WTC11 (cell line): ENCODE measurements at regions not wholly inside any gene's neighbourhood (a gene's known extent, or its start where the extent isn't known, plus 50 kb on each side); places are given as distances from the start of the nearest gene placed in this dataset.
A peak's percentile ranks its signal among the peaks of the same experiment; 100 is the strongest.

ENCODE experiments used
- ATAC-seq: fragments of 200-7000 bp; cut with Tn5 transposase; 2 replicates; pipeline ENCODE4 v1.10.0; 2021; ENCODE audit warnings: mild to moderate bottlenecking, moderate library complexity
- CTCF ChIA-PET: fragments of 300-600 bp; sonication (Branson Sonifier 250); formaldehyde crosslinking; loops from one replicate; lab custom pipeline; 2021; ENCODE audit warnings: antibody characterized with exemption; lab: Charles Lee
- POLR2A ChIA-PET: fragments of 350-600 bp; sonication (Branson Sonifier 250); formaldehyde crosslinking; loops from one replicate; lab custom pipeline; 2021; ENCODE audit warnings: antibody characterized with exemption; lab: Charles Lee
- DNase-seq: peaks from one replicate; pipeline ENCODE4 v3.0.0; 2021; ENCODE audit warnings: low spot score
- H3K27ac Mint-ChIP-seq: 2 replicates; pipeline ENCODE4 v1.8.0; 2021; ENCODE audit warnings: mixed read lengths
- H3K27me3 Mint-ChIP-seq: 2 replicates; pipeline ENCODE4 v1.8.0; 2021; ENCODE audit warnings: low read depth, mild to moderate bottlenecking, moderate library complexity, mixed read lengths
- H3K36me3 Mint-ChIP-seq: 2 replicates; pipeline ENCODE4 v1.8.0; 2021; ENCODE audit warnings: mixed read lengths
- H3K4me1 Mint-ChIP-seq: 2 replicates; pipeline ENCODE4 v1.8.0; 2022; ENCODE audit warnings: mixed read lengths
- H3K4me3 Mint-ChIP-seq: 2 replicates; pipeline ENCODE4 v1.8.0; 2021; ENCODE audit warnings: mild to moderate bottlenecking, moderate library complexity, mixed read lengths
- H3K9me3 Mint-ChIP-seq: 2 replicates; pipeline ENCODE4 v1.8.0; 2021; ENCODE audit warnings: mixed read lengths
- CREM ChIP-seq: sonication (generic); formaldehyde crosslinking; IDR thresholded peaks from 2 replicates; pipeline ENCODE4 v1.8.1; 2022; ENCODE audit warnings: mild to moderate bottlenecking, missing genetic modification reagents, moderate library complexity
- EMX1 ChIP-seq: fragments of 250-450 bp; sonication (Bioruptor Pico); IDR thresholded peaks from 2 replicates; pipeline ENCODE4 v1.8.0; 2021; ENCODE audit warnings: mild to moderate bottlenecking
- ETV6 ChIP-seq: sonication (generic); formaldehyde crosslinking; IDR thresholded peaks from 2 replicates; pipeline ENCODE4 v1.8.1; 2022; ENCODE audit warnings: mild to moderate bottlenecking, missing genetic modification reagents
- FOXP1 ChIP-seq: sonication (generic); formaldehyde crosslinking; IDR thresholded peaks from 2 replicates; pipeline ENCODE4 v1.8.0; 2022; ENCODE audit warnings: missing genetic modification reagents, mild to moderate bottlenecking, moderate library complexity, borderline replicate concordance
- MXD4 ChIP-seq: fragments of 250-450 bp; sonication (Bioruptor Pico); IDR thresholded peaks from 2 replicates; pipeline ENCODE4 v1.8.0; 2021; ENCODE audit warnings: mild to moderate bottlenecking, moderate library complexity, borderline replicate concordance
- NR1H2 ChIP-seq: sonication (generic); formaldehyde crosslinking; IDR thresholded peaks from 2 replicates; pipeline ENCODE4 v1.9.0; 2021; ENCODE audit warnings: mild to moderate bottlenecking, moderate library complexity, missing genetic modification reagents
- NR2C2 ChIP-seq: sonication (generic); formaldehyde crosslinking; IDR thresholded peaks from 2 replicates; pipeline ENCODE4 v1.8.0; 2022; ENCODE audit warnings: mild to moderate bottlenecking, missing genetic modification reagents
- OVOL2 ChIP-seq: fragments of 250-450 bp; sonication (Bioruptor Pico); IDR thresholded peaks from 2 replicates; pipeline ENCODE4 v1.9.0; 2021; ENCODE audit warnings: mild to moderate bottlenecking, borderline replicate concordance
- PRRX2 ChIP-seq: fragments of 250-450 bp; sonication (Bioruptor Pico); IDR thresholded peaks from 2 replicates; pipeline ENCODE4 v1.8.0; 2021; ENCODE audit warnings: mild to moderate bottlenecking
- SOX15 ChIP-seq: fragments of 250-450 bp; sonication (Bioruptor Pico); IDR thresholded peaks from 2 replicates; pipeline ENCODE4 v1.9.0; 2021; ENCODE audit warnings: mild to moderate bottlenecking
- SP1 ChIP-seq: sonication (generic); formaldehyde crosslinking; conservative IDR thresholded peaks from 2 replicates; pipeline ENCODE4 v1.8.1; 2022; ENCODE audit warnings: missing genetic modification reagents
- ZNF219 ChIP-seq: sonication (generic); formaldehyde crosslinking; IDR thresholded peaks from 2 replicates; pipeline ENCODE4 v1.8.0; 2023; ENCODE audit warnings: missing genetic modification reagents, mild to moderate bottlenecking, borderline replicate concordance
- ZNF416 ChIP-seq: fragments of 250-450 bp; sonication (Bioruptor Pico); IDR thresholded peaks from 2 replicates; pipeline ENCODE4 v1.9.0; 2021; ENCODE audit warnings: mild to moderate bottlenecking, inconsistent platforms
- ZNF671 ChIP-seq: fragments of 250-450 bp; sonication (Bioruptor Pico); IDR thresholded peaks from 2 replicates; pipeline ENCODE4 v1.8.0; 2021; ENCODE audit warnings: mild to moderate bottlenecking
- TF ChIP-seq, protein P1 (sequence below): sonication (generic); formaldehyde crosslinking; IDR thresholded peaks from 2 replicates; pipeline ENCODE4 v1.8.1; 2023; ENCODE audit warnings: mild to moderate bottlenecking, missing genetic modification reagents, moderate library complexity
- TF ChIP-seq, protein P2 (sequence below): sonication (generic); formaldehyde crosslinking; IDR thresholded peaks from 2 replicates; pipeline ENCODE4 v1.8.1; 2023; ENCODE audit warnings: mild to moderate bottlenecking, missing genetic modification reagents
- TF ChIP-seq, protein P3 (sequence below): fragments of 250-450 bp; sonication (Bioruptor Pico); IDR thresholded peaks from 2 replicates; pipeline ENCODE4 v1.9.0; 2021; ENCODE audit warnings: mild to moderate bottlenecking
- TF ChIP-seq, protein P4 (sequence below): sonication (generic); formaldehyde crosslinking; IDR thresholded peaks from 2 replicates; pipeline ENCODE4 v1.8.1; 2023; ENCODE audit warnings: mild to moderate bottlenecking, missing genetic modification reagents
- TF ChIP-seq, protein P5 (sequence below): sonication (generic); formaldehyde crosslinking; IDR thresholded peaks from 2 replicates; pipeline ENCODE4 v1.8.1; 2023; ENCODE audit warnings: mild to moderate bottlenecking, moderate library complexity, missing genetic modification reagents
- TF ChIP-seq, protein P6 (sequence below): sonication (generic); formaldehyde crosslinking; IDR thresholded peaks from 2 replicates; pipeline ENCODE4 v1.8.1; 2022; ENCODE audit warnings: mild to moderate bottlenecking, missing genetic modification reagents, moderate library complexity, borderline replicate concordance
- TF ChIP-seq, protein P7 (sequence below): sonication (generic); formaldehyde crosslinking; IDR thresholded peaks from 2 replicates; pipeline ENCODE4 v1.8.1; 2022; ENCODE audit warnings: low read depth, mild to moderate bottlenecking, moderate library complexity, missing genetic modification reagents, borderline replicate concordance

DNA sequence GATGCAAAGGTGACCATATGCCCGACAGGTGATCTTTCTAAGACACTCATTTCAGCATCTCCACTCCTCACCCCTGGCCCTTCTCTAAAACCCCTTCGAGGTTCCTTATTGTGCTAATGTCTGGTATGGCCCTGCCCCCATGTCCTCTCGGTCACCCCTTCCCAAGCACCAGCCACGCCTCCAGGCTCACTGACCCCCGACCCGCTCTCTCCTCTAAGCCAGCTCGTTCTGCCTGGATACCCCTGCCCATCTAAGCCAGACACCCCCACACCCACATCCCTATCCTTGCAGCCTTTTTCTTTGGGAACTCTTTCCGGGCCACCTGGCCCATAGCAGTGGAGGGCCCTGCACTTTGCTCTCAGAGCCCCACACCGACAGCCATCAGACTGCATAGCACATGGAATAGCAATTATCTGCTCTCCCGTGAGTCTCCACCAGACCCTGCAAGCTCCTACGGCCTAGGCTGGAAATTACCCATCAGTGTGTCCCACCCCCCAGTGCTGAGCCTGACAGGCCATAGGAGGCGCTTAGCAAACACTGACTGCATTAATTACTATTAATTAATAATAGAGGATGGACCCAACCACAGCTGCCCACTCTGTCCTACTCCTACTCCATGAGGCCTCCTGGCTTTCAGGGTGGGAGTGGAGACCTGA lies 176.7 kb downstream of the TMEM132E start:
- H3K4me1 Mint-ChIP-seq: peaks cover 16% of the 10 kb centered on the region
- CTCF ChIA-PET: no interaction called here
- ATAC-seq (peak; percentile 46), DNase-seq (no peak)
- TF ChIP-seq, protein P1, sequence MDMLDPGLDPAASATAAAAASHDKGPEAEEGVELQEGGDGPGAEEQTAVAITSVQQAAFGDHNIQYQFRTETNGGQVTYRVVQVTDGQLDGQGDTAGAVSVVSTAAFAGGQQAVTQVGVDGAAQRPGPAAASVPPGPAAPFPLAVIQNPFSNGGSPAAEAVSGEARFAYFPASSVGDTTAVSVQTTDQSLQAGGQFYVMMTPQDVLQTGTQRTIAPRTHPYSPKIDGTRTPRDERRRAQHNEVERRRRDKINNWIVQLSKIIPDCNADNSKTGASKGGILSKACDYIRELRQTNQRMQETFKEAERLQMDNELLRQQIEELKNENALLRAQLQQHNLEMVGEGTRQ (CRISPR knock-in tag): no peak
- TF ChIP-seq MXD4 (CRISPR knock-in tag) (no peak), SOX15 (no peak), FOXP1 (CRISPR knock-in tag) (no peak), ZNF671 (CRISPR knock-in tag) (no peak), ZNF219 (no peak), CREM (CRISPR knock-in tag) (no peak), ZNF416 (no peak), EMX1 (CRISPR knock-in tag) (no peak), NR1H2 (CRISPR knock-in tag) (no peak), PRRX2 (CRISPR knock-in tag) (no peak), OVOL2 (no peak), SP1 (no peak), NR2C2 (CRISPR knock-in tag) (no peak)
- TF ChIP-seq, protein P2, sequence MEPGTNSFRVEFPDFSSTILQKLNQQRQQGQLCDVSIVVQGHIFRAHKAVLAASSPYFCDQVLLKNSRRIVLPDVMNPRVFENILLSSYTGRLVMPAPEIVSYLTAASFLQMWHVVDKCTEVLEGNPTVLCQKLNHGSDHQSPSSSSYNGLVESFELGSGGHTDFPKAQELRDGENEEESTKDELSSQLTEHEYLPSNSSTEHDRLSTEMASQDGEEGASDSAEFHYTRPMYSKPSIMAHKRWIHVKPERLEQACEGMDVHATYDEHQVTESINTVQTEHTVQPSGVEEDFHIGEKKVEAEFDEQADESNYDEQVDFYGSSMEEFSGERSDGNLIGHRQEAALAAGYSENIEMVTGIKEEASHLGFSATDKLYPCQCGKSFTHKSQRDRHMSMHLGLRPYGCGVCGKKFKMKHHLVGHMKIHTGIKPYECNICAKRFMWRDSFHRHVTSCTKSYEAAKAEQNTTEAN (CRISPR knock-in tag): no peak
- TF ChIP-seq, protein P3, sequence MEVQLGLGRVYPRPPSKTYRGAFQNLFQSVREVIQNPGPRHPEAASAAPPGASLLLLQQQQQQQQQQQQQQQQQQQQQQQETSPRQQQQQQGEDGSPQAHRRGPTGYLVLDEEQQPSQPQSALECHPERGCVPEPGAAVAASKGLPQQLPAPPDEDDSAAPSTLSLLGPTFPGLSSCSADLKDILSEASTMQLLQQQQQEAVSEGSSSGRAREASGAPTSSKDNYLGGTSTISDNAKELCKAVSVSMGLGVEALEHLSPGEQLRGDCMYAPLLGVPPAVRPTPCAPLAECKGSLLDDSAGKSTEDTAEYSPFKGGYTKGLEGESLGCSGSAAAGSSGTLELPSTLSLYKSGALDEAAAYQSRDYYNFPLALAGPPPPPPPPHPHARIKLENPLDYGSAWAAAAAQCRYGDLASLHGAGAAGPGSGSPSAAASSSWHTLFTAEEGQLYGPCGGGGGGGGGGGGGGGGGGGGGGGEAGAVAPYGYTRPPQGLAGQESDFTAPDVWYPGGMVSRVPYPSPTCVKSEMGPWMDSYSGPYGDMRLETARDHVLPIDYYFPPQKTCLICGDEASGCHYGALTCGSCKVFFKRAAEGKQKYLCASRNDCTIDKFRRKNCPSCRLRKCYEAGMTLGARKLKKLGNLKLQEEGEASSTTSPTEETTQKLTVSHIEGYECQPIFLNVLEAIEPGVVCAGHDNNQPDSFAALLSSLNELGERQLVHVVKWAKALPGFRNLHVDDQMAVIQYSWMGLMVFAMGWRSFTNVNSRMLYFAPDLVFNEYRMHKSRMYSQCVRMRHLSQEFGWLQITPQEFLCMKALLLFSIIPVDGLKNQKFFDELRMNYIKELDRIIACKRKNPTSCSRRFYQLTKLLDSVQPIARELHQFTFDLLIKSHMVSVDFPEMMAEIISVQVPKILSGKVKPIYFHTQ (CRISPR knock-in tag): no peak
- TF ChIP-seq, protein P4, sequence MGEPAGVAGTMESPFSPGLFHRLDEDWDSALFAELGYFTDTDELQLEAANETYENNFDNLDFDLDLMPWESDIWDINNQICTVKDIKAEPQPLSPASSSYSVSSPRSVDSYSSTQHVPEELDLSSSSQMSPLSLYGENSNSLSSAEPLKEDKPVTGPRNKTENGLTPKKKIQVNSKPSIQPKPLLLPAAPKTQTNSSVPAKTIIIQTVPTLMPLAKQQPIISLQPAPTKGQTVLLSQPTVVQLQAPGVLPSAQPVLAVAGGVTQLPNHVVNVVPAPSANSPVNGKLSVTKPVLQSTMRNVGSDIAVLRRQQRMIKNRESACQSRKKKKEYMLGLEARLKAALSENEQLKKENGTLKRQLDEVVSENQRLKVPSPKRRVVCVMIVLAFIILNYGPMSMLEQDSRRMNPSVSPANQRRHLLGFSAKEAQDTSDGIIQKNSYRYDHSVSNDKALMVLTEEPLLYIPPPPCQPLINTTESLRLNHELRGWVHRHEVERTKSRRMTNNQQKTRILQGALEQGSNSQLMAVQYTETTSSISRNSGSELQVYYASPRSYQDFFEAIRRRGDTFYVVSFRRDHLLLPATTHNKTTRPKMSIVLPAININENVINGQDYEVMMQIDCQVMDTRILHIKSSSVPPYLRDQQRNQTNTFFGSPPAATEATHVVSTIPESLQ: no peak
- TF ChIP-seq, protein P5, sequence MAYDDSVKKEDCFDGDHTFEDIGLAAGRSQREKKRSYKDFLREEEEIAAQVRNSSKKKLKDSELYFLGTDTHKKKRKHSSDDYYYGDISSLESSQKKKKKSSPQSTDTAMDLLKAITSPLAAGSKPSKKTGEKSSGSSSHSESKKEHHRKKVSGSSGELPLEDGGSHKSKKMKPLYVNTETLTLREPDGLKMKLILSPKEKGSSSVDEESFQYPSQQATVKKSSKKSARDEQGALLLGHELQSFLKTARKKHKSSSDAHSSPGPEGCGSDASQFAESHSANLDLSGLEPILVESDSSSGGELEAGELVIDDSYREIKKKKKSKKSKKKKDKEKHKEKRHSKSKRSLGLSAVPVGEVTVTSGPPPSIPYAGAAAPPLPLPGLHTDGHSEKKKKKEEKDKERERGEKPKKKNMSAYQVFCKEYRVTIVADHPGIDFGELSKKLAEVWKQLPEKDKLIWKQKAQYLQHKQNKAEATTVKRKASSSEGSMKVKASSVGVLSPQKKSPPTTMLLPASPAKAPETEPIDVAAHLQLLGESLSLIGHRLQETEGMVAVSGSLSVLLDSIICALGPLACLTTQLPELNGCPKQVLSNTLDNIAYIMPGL (CRISPR knock-in tag): no peak
- H3K4me3 Mint-ChIP-seq: no peak overlapping the region
- H3K27ac Mint-ChIP-seq: no peak overlapping the region
- POLR2A ChIA-PET: no interaction called here
- no peaks in the 10 kb centered on the region; the same call in 1 of the 2 replicates for H3K27me3 Mint-ChIP-seq
- H3K36me3 Mint-ChIP-seq: no peaks in the 10 kb centered on the region
- no peaks in the 10 kb centered on the region for H3K9me3 Mint-ChIP-seq

DNA sequence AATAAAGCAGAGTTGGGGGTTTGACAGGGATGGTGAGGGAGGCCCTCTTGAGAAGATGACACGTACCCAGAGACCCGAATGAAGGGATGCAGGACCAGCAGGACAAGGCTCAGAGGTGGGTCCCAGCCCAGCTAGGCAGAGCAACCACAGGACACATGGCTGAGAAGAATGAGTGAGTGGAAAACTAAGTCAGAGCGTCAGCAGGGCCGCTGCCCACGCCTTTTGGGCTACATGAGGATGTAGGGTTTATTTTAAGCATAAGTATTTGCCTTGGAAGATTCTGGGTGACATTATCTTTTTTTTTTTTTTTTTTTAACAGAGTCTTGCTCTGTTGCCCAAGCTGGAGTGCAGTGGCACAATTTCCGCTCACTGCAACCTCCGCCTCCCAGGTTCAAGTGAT lies 176.0 kb downstream of the TMEM132E start:
- no peaks in the 10 kb centered on the region for H3K9me3 Mint-ChIP-seq
- ATAC-seq (no peak), DNase-seq (no peak)
- TF ChIP-seq ETV6 (CRISPR knock-in tag): no peak
- TF ChIP-seq, protein P6, sequence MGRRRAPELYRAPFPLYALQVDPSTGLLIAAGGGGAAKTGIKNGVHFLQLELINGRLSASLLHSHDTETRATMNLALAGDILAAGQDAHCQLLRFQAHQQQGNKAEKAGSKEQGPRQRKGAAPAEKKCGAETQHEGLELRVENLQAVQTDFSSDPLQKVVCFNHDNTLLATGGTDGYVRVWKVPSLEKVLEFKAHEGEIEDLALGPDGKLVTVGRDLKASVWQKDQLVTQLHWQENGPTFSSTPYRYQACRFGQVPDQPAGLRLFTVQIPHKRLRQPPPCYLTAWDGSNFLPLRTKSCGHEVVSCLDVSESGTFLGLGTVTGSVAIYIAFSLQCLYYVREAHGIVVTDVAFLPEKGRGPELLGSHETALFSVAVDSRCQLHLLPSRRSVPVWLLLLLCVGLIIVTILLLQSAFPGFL (CRISPR knock-in tag): no peak
- no peak for TF ChIP-seq MXD4 (CRISPR knock-in tag)
- TF ChIP-seq, protein P7, sequence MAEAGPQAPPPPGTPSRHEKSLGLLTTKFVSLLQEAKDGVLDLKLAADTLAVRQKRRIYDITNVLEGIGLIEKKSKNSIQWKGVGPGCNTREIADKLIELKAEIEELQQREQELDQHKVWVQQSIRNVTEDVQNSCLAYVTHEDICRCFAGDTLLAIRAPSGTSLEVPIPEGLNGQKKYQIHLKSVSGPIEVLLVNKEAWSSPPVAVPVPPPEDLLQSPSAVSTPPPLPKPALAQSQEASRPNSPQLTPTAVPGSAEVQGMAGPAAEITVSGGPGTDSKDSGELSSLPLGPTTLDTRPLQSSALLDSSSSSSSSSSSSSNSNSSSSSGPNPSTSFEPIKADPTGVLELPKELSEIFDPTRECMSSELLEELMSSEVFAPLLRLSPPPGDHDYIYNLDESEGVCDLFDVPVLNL (CRISPR knock-in tag): no peak
- no peak for TF ChIP-seq ZNF416
- H3K27ac Mint-ChIP-seq: no peak overlapping the region
- H3K27me3 Mint-ChIP-seq: no peaks in the 10 kb centered on the region; the same call in 1 of the 2 replicates
- H3K4me3 Mint-ChIP-seq: no peak overlapping the region
- ChIA-PET POLR2A (no interaction called here), CTCF (no interaction called here)
- H3K4me1 Mint-ChIP-seq: peaks cover 18% of the 10 kb centered on the region
- H3K36me3 Mint-ChIP-seq: no peaks in the 10 kb centered on the region
